ENCODE measurements at regions not wholly inside any gene's neighbourhood (a gene's known extent, or its start where the extent isn't known, plus 50 kb on each side); places are given as distances from the start of the nearest gene placed in this dataset.
"Not testable (repeated sequence)": the region's sequence is repeated elsewhere in the genome, so short reads cannot be mapped to it uniquely, and the experiment has no call there.

GRCh38 chr16:8436931-8437330 lies 153.4 kb downstream of the TMEM114 start:
- DNase-seq, result no peak

- DNase-seq, result no peak
Observed at GRCh38 chr16:8431783-8432182, 158.5 kb downstream of the TMEM114 start.

- DNase-seq, result no peak
Observed at GRCh38 chr16:8430401-8430800, 159.9 kb downstream of the TMEM114 start.

- DNase-seq, result no peak
Observed at GRCh38 chr16:8426569-8426968, 163.7 kb downstream of the TMEM114 start.

GRCh38 chr16:8417145-8417544 lies 173.2 kb downstream of the TMEM114 start:
- DNase-seq, result no peak

GRCh38 chr16:8408855-8409567 lies 181.3 kb downstream of the TMEM114 start:
- DNase-seq, result no peak

GRCh38 chr16:8407351-8407750 lies 183.0 kb downstream of the TMEM114 start:
- DNase-seq, result no peak

- no peak for DNase-seq
Observed at GRCh38 chr16:8403978-8404749, 186.1 kb downstream of the TMEM114 start.

- DNase-seq, result no peak
Observed at GRCh38 chr16:8402981-8403843, 187.1 kb downstream of the TMEM114 start.

GRCh38 chr16:8400683-8401082 lies 189.6 kb downstream of the TMEM114 start:
- not testable (repeated sequence) for DNase-seq

GRCh38 chr16:8398548-8398947 lies 191.8 kb downstream of the TMEM114 start:
- DNase-seq, result no peak

- no peak for DNase-seq
Observed at GRCh38 chr16:8397223-8397622, 193.1 kb downstream of the TMEM114 start.

GRCh38 chr16:8396463-8396862 lies 193.8 kb downstream of the TMEM114 start:
- no peak for DNase-seq

- DNase-seq, result no peak
Observed at GRCh38 chr16:8391257-8391656, 199.1 kb downstream of the TMEM114 start.

GRCh38 chr16:8388684-8389083 lies 201.6 kb downstream of the TMEM114 start:
- no peak for DNase-seq

GRCh38 chr16:8381814-8382213 lies 208.5 kb downstream of the TMEM114 start:
- DNase-seq, result no peak

GRCh38 chr16:8380311-8380710 lies 210.0 kb downstream of the TMEM114 start:
- no peak for DNase-seq

GRCh38 chr16:8377864-8378263 lies 212.4 kb downstream of the TMEM114 start:
- DNase-seq, result no peak

- no peak for DNase-seq
Observed at GRCh38 chr16:8376858-8377257, 213.5 kb downstream of the TMEM114 start.

- no peak for DNase-seq
Observed at GRCh38 chr16:8376430-8376829, 213.9 kb downstream of the TMEM114 start.

GRCh38 chr16:8375232-8375587 lies 215.1 kb downstream of the TMEM114 start:
- DNase-seq, result no peak

- no peak for DNase-seq
Observed at GRCh38 chr16:8374586-8375231, 215.6 kb downstream of the TMEM114 start.

Measured in GF-D8 (cell line).